ENCODE measurements at regions not wholly inside any gene's neighbourhood (a gene's known extent, or its start where the extent isn't known, plus 50 kb on each side); places are given as distances from the start of the nearest gene placed in this dataset.

GRCh38 chr12:127632461-127632860, 634.5 kb upstream of the TMEM132C start:
- H2BK120ac ChIP-seq (ENCODE audit: low read depth, low read length, poor library complexity, severe bottlenecking), result no peak overlapping the region
- no peak overlapping the region for H3K14ac ChIP-seq (ENCODE audit: insufficient read depth, low read length)
- Mint-ChIP-seq H3K27me3 (ENCODE audit: low read depth) (no peaks in the 10 kb centered on the region), H3K9me3 (no peaks in the 10 kb centered on the region; a peak in 2 of 5 replicates), H3K4me3 (no peak overlapping the region), H3K4me1 (peaks cover 3 to 7% of the 10 kb centered on the region in 2 experiments; a peak in 1 of 4 replicates), H3K27ac (no peak overlapping the region), H3K36me3 (ENCODE audit: insufficient read depth in 1 of 3, low read depth in 3 of 3) (no peaks in the 10 kb centered on the region; a peak in 1 of 7 replicates)
- H2BK20ac ChIP-seq (ENCODE audit: low read depth, low read length, poor library complexity, severe bottlenecking), result no peak overlapping the region
- H3K18ac ChIP-seq (ENCODE audit: insufficient read length, low read depth, low read length), result no peak overlapping the region
- no peak overlapping the region for H3T11ph ChIP-seq (ENCODE audit: low read length)
- H2BK12ac ChIP-seq (ENCODE audit: insufficient read length, low read depth, low read length), result no peak overlapping the region
- no peaks in the 10 kb centered on the region for H3K79me2 ChIP-seq (ENCODE audit: insufficient read depth, low read length)
- no peak overlapping the region for H3K27ac ChIP-seq (ENCODE audit: insufficient read length, low read depth, low read length)
- H2BK15ac ChIP-seq (ENCODE audit: low read depth, low read length), result no peak overlapping the region
- H3K4ac ChIP-seq (ENCODE audit: low read depth, low read length), result no peak overlapping the region
- H2BK5ac ChIP-seq (ENCODE audit: insufficient read length, low read length), result no peak overlapping the region
- H2AK5ac ChIP-seq (ENCODE audit: insufficient read length, low read length), result no peak overlapping the region
- no CpG with 5 or more reads among the region's 11 CpGs for WGBS (ENCODE audit: extremely low coverage, insufficient read length, low lambda C conversion rate)
- H2AFZ ChIP-seq (ENCODE audit: low read length), result no peak overlapping the region
- no peak overlapping the region for H4K91ac ChIP-seq (ENCODE audit: insufficient read length, low read depth, low read length)
- H3K9me3 ChIP-seq (ENCODE audit: control insufficient read depth, low read depth, low read length), result no peaks in the 10 kb centered on the region
- no peak overlapping the region for H3K9ac ChIP-seq (ENCODE audit: extremely low read depth, insufficient read length, low read length)
- no peaks in the 10 kb centered on the region for H3K79me1 ChIP-seq (ENCODE audit: insufficient read depth, low read depth, low read length, poor library complexity, severe bottlenecking)
- H3K56ac ChIP-seq (ENCODE audit: insufficient read length, low read depth, low read length), result no peak overlapping the region
- H3K4me1 ChIP-seq (ENCODE audit: insufficient read depth, low read length), result no peaks in the 10 kb centered on the region
- H4K8ac ChIP-seq (replicated peaks; ENCODE audit: insufficient read length, low read depth, low read length), result no peak overlapping the region
- H3K27me3 ChIP-seq (ENCODE audit: insufficient read depth, low read length), result no peaks in the 10 kb centered on the region
- H4K20me1 ChIP-seq (ENCODE audit: control insufficient read depth, insufficient read depth, insufficient read length), result no peaks in the 10 kb centered on the region
- no peak overlapping the region for H4K5ac ChIP-seq (ENCODE audit: insufficient read length, low read depth, low read length)
- no peaks in the 10 kb centered on the region for H3K23me2 ChIP-seq (ENCODE audit: insufficient read length, low read depth, low read length, poor library complexity, severe bottlenecking)
- H3K4me2 ChIP-seq (ENCODE audit: insufficient read depth, insufficient read length, low read length), result no peak overlapping the region
- no peak for DNase-seq
- no peak overlapping the region for H3K23ac ChIP-seq (ENCODE audit: insufficient read length, low read depth, low read length)
- no peak for TF ChIP-seq CTCF (conservative IDR thresholded peaks at IDR 0.05)

Measured in H9 (cell line).